IPS-18c (cell line): ENCODE measurements at regions not wholly inside any gene's neighbourhood (a gene's known extent, or its start where the extent isn't known, plus 50 kb on each side); places are given as distances from the start of the nearest gene placed in this dataset.

ENCODE experiments used
- H3K4me3 ChIP-seq: 2 replicates; pipeline ENCODE4 v1.7.0; 2013; ENCODE audit warnings: low read depth, mild to moderate bottlenecking, low read length, moderate library complexity; ENCODE audit not compliant: insufficient read depth
- H3K9me3 ChIP-seq: one replicate; pipeline ENCODE4 v1.6.1; 2013; ENCODE audit warnings: mild to moderate bottlenecking, low read length, moderate library complexity; ENCODE audit not compliant: control insufficient read depth, insufficient read depth

GRCh38 chr4:112859456-112860184 is 189.8 kb upstream of the ANK2 start:
- no peak overlapping the region for H3K4me3 ChIP-seq
- no peaks in the 10 kb centered on the region for H3K9me3 ChIP-seq

DNA sequence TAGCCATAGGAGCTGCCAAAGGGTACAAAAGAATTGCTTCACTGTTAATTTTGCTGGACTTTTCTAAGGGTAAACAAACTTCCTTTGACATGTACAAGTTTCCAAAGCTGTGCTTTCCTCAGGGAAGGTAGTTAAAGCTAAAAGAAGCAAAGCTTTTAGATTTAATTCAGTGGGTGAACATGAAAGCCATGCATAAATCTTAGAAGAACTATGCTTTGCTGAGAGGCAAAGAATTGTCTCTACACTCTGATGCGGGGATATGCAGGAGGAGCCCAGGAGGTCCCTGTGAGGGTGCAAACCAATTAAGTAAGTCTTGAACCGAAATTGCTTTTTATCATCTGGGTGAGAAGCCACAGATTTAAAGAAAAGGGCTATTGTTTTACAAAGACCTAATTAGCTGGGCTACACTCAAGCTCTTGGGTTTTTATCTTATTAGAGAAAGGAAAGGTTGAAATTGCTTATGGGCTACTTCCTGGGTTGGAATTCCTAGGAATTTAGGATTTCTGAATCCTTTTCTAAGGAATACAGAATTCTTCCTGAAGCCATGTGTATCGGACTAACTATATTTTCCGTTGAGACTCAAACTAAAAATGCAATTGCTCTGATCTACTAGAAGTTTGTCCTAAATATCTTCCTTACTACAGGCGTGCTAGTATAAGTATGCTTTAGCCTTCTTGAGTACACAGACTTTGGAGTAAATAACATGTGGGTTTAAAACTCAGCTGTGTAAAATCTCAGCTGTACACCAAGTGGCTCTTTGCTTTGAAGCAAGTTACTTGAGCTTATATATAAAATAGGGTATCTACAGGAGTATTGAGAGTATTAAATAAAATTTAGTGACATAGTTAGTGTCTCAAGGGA is 188.4 kb upstream of the ANK2 start:
- Histone ChIP-seq H3K9me3 (no peaks in the 10 kb centered on the region), H3K4me3 (no peak overlapping the region)

DNA sequence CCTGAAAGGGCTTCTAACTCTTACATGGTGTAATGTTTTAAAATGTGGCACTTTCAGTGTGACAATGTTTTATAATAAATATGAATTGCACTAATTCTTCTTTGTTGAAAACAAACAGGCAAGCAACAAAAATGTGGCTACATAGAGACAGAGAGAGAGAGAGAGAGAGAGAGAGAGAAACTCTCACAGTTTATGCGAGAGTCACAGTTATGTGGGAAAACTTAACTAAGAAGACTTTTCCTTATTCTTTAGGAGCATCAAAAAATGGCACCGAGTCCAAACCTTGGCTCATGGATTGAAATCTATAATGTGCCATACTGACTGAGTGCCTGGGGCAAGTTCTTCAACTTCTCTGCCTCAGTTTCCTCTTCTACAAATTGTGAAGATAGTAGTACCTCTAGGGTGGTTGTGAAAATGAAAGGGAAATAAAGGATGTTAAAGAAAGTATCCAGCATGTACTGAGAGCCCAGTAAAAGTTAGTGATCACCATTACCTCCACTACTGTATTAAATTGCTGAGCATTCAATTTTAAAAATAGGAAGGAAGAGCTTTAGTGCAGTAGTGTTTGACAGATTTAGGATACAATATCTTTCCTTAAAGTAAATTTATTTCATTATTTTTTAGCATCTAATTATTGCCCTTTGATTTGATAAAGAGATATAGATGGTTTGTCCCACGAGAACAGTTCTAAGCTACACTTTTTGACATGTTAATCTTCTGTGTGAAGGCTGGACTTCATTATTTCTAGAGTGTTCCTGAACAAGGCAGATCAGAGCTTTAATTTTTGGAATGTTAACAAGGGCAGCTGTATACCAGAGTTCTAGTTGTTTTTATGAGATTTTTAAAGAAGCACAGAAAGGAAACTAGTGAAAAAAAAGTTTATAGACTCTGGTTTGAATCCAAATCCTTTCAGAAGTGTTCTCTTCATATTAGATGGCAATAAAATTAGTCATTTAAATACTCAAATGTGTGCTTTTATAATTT is 187.5 kb upstream of the ANK2 start:
- Histone ChIP-seq H3K4me3 (no peak overlapping the region), H3K9me3 (no peaks in the 10 kb centered on the region)

GRCh38 chr4:112865443-112865842 is 184.0 kb upstream of the ANK2 start:
- H3K9me3 ChIP-seq = no peaks in the 10 kb centered on the region
- H3K4me3 ChIP-seq = no peak overlapping the region

GRCh38 chr4:112876316-112876715 is 173.1 kb upstream of the ANK2 start:
- Histone ChIP-seq H3K4me3 (no peak overlapping the region), H3K9me3 (no peaks in the 10 kb centered on the region)

DNA sequence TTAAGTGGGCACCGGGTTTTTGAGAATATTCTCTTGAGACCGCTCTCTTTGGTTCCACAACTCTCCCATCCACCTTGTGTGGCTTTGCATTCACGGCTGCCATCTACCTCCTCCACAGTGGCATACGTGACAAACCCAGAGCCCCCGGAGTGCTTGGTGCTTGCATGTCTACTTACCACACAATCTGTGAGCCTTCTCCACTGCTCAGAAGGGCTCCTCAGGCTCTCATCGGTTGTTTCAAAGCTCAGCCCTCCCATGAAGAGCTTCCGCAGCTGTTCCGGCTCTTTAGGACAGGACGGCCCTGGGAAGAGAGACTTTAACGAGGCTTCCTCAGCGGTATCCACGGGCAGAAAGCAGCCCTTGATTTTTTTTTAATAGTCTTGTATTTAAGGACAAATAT is 167.6 kb upstream of the ANK2 start:
- Histone ChIP-seq H3K4me3 (no peak overlapping the region), H3K9me3 (no peaks in the 10 kb centered on the region)

DNA sequence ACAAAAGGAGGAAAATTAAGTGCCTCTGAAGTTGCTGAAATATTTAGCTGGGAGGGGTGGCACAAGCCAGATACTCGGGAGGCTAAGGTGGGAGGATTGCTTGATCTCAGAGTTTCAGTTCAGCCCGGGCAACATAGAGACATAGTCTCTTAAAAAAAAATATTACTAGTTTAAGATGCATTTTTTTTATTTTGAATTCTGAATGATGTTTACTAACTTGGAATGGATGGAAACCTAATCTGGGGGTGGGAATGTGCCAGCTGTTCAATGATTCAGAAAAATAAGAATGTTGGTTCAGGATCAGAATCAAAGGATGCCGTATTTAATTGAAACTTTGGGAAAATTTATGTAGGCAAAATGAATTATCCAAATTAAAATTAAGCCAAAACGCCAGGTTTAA is 167.2 kb upstream of the ANK2 start:
- no peaks in the 10 kb centered on the region for H3K9me3 ChIP-seq
- no peak overlapping the region for H3K4me3 ChIP-seq

- Histone ChIP-seq H3K4me3 (no peak overlapping the region), H3K9me3 (no peaks in the 10 kb centered on the region)
Measured at GRCh38 chr4:112884406-112884805, 165.0 kb upstream of the ANK2 start.

DNA sequence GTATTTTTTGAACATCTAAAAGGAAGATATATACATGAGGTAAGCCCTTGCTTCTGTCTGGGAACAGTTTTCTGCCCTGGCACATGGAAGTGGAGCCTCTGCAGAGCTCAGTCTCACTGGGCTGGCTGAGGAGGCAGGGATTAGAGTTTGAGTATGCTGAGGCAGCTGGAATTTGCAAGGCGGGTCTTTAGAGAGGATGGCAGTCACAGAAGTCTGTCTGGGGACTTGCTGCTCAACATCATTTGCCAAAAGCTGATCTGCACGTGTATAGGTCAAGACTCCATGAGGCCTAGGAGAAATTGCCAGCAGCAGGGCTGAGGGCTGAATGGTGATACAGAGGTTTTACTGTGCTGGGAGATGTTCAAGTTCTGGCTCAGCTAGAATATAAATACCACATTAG is 163.6 kb upstream of the ANK2 start:
- Histone ChIP-seq H3K9me3 (no peaks in the 10 kb centered on the region), H3K4me3 (no peak overlapping the region)

GRCh38 chr4:112888622-112889021 is 160.8 kb upstream of the ANK2 start:
- Histone ChIP-seq H3K4me3 (no peak overlapping the region), H3K9me3 (no peaks in the 10 kb centered on the region)

GRCh38 chr4:112889199-112889598 is 160.3 kb upstream of the ANK2 start:
- no peaks in the 10 kb centered on the region for H3K9me3 ChIP-seq
- H3K4me3 ChIP-seq = no peak overlapping the region

GRCh38 chr4:112889619-112890527 is 159.6 kb upstream of the ANK2 start:
- Histone ChIP-seq H3K9me3 (no peaks in the 10 kb centered on the region), H3K4me3 (no peak overlapping the region)

GRCh38 chr4:112894480-112894879 is 155.0 kb upstream of the ANK2 start:
- H3K9me3 ChIP-seq = no peaks in the 10 kb centered on the region
- no peak overlapping the region for H3K4me3 ChIP-seq

GRCh38 chr4:112894951-112895350 is 154.5 kb upstream of the ANK2 start:
- Histone ChIP-seq H3K4me3 (no peak overlapping the region), H3K9me3 (no peaks in the 10 kb centered on the region)

GRCh38 chr4:112895811-112896608 is 153.4 kb upstream of the ANK2 start:
- H3K9me3 ChIP-seq = no peaks in the 10 kb centered on the region
- no peak overlapping the region for H3K4me3 ChIP-seq
